K562 (cell line): ENCODE measurements at regions not wholly inside any gene's neighbourhood (a gene's known extent, or its start where the extent isn't known, plus 50 kb on each side); places are given as distances from the start of the nearest gene placed in this dataset.

Experiments used
- ATAC-seq: fragments of 200-7000 bp; cut with Tn5 transposase; 3 replicates; pipeline ENCODE4 v1.9.1; 2020; ENCODE audit warnings: moderate library complexity
- BruUV-seq: library from RNA; stranded (reverse); fragments of 400-500 nt; replicated peaks from 2 replicates; lab custom pipeline; 2021; lab: Mats Ljungman, UMichigan
- CTCF ChIA-PET: fragments of 300-600 bp; formaldehyde crosslinking; extraction: SDS; loops from one replicate; lab custom pipeline; 2021; ENCODE audit warnings: low intra/inter-chr PET ratio; lab: Yijun Ruan, JAX
- POLR2A ChIA-PET: fragments of 300-600, 350-650 bp; sonication (Branson Sonifier 250); formaldehyde crosslinking; extraction: SDS; loops from one replicate; lab custom pipeline; 2021; ENCODE audit warnings: antibody characterized with exemption, inconsistent platforms; lab: Yijun Ruan, JAX
- DNase-seq, 4 experiments: peaks; one replicate each; pipeline versions ENCODE4 v3.0.0 to v3.0.0-alpha.2; 2011 to 2018; ENCODE audit warnings: low spot score in 3 of 4, mixed read lengths in 3 of 4; ENCODE audit errors: extremely low read depth in 1 of 4
- FAIRE-seq: peaks from 2 replicates; lab custom pipeline; 2011; peaks lifted over from hg19 to GRCh38; lab: Jason Lieb, UNC
- H2AFZ ChIP-seq: 2 replicates; pipeline ENCODE4 v1.6.0; 2011; ENCODE audit warnings: low read depth, low read length, control low read depth, inconsistent platforms
- H3K27ac ChIP-seq: fragments of 200-600 bp; 3 replicates; pipeline ENCODE4 v1.8.0; 2011; ENCODE audit warnings: low read depth, mild to moderate bottlenecking, control low read depth, inconsistent platforms, low read length, moderate library complexity, mixed read lengths; ENCODE audit errors: extremely low read depth
- H3K27me3 ChIP-seq, 2 experiments: fragments of 300-600 bp in 1 of 2; 2 replicates in 1 of 2; 3 replicates in 1 of 2; pipeline versions ENCODE4 v1.6.0 to v1.8.0; 2011; ENCODE audit warnings: inconsistent platforms in 2 of 2, low read length in 2 of 2, mild to moderate bottlenecking in 1 of 2, mixed read lengths in 1 of 2, moderate library complexity in 1 of 2; ENCODE audit not compliant: control insufficient read depth in 2 of 2, insufficient read depth in 2 of 2
- H3K36me3 ChIP-seq: fragments of 300-600 bp; 3 replicates; pipeline ENCODE4 v1.8.0; 2011; ENCODE audit warnings: mild to moderate bottlenecking, low read length, inconsistent platforms; ENCODE audit not compliant: control insufficient read depth, insufficient read depth
- H3K4me1 ChIP-seq, 2 experiments: fragments of 200-600 bp in 1 of 2; replicated peaks in 1 of 2; 2 replicates in 1 of 2; 3 replicates in 1 of 2; pipeline versions ENCODE4 v1.5.1 to v1.8.0; 2011; ENCODE audit warnings: inconsistent platforms in 2 of 2, low read length in 2 of 2, mild to moderate bottlenecking in 1 of 2, mixed read lengths in 1 of 2, moderate library complexity in 1 of 2; ENCODE audit not compliant: control insufficient read depth in 2 of 2, insufficient read depth in 2 of 2
- H3K4me2 ChIP-seq: 2 replicates; pipeline ENCODE4 v1.6.1; 2011; ENCODE audit warnings: low read length, control low read depth, inconsistent platforms, mixed read lengths; ENCODE audit not compliant: insufficient read depth
- H3K4me3 ChIP-seq: fragments of 200-600 bp; sonication (generic), shearing (Covaris generic); 2 replicates; pipeline ENCODE4 v1.5.1; 2016; ENCODE audit warnings: control low read depth, inconsistent platforms
- H3K79me2 ChIP-seq: fragments of 200-600 bp; 3 replicates; pipeline ENCODE4 v1.8.0; 2011; ENCODE audit warnings: low read length, inconsistent platforms; ENCODE audit not compliant: control insufficient read depth, insufficient read depth
- H3K9ac ChIP-seq, 2 experiments: 2 replicates each; pipeline versions ENCODE4 v1.6.0 to v1.6.1; 2011; ENCODE audit warnings: low read depth in 2 of 2, low read length in 2 of 2, control low read depth in 1 of 2, inconsistent platforms in 1 of 2, mild to moderate bottlenecking in 1 of 2, mixed read lengths in 1 of 2; ENCODE audit not compliant: insufficient read depth in 1 of 2
- H3K9me1 ChIP-seq: one replicate; pipeline ENCODE4 v1.6.0; 2011; ENCODE audit warnings: inconsistent platforms, mild to moderate bottlenecking, low read length, moderate library complexity; ENCODE audit not compliant: control insufficient read depth, insufficient read depth
- H3K9me3 ChIP-seq: replicated peaks from 2 replicates; pipeline ENCODE4 v1.5.1; 2011; ENCODE audit warnings: low read depth, low read length, inconsistent platforms; ENCODE audit not compliant: control insufficient read depth, insufficient read depth
- H4K20me1 ChIP-seq: replicated peaks from 2 replicates; pipeline ENCODE4 v1.6.1; 2011; ENCODE audit warnings: low read length, inconsistent platforms, mixed read lengths; ENCODE audit not compliant: control insufficient read depth, insufficient read depth
- ILK ChIP-seq: fragments of 450-650 bp; IDR thresholded peaks from 2 replicates; pipeline ENCODE4 v1.6.1; 2016; ENCODE audit warnings: missing genetic modification characterization, low read depth, mild to moderate bottlenecking, missing compliant biosample characterization, moderate library complexity, borderline replicate concordance
- ZNF398 ChIP-seq: fragments of 250-450 bp; sonication (Bioruptor Pico); IDR thresholded peaks from 2 replicates; pipeline ENCODE4 v1.8.0; 2021; ENCODE audit warnings: moderate library complexity, mild to moderate bottlenecking, inconsistent platforms
- WGBS: fragments of 100-300 bp; shearing (Covaris generic); methylation state at CpG from one replicate; pipeline ENCODE4 v1.1.6; 2016; ENCODE audit warnings: low coverage, mixed read lengths; ENCODE audit not compliant: insufficient coverage; ENCODE audit errors: missing lambda C conversion rate; 5-methylcytosine and 5-hydroxymethylcytosine counted together
- in situ Hi-C: fragments of 300-500 bp; cut with MboI; formaldehyde crosslinking; loops from 4 replicates; pipeline ENCODE4 v1.15.0; 2018; ENCODE audit warnings: inconsistent platforms, mixed read lengths
- intact Hi-C: fragments of 100-400 bp; cut with micrococcal nuclease; formaldehyde crosslinking; loops from 2 replicates; pipeline ENCODE4 v1.14.2; 2022
- TF ChIP-seq, protein P1 (sequence below): fragments of 200-600 bp; sonication (generic); IDR thresholded peaks from one replicate; pipeline ENCODE4 v1.6.1; 2012; ENCODE audit warnings: mild to moderate bottlenecking, low read depth, low read length, inconsistent platforms

GRCh38 chr11:34774604-34775003 is 141.6 kb downstream of the APIP start:
- Histone ChIP-seq H3K4me1 (no peaks in the 10 kb centered on the region), H4K20me1 (no peaks in the 10 kb centered on the region), H3K4me3 (no peak overlapping the region), H3K27me3 (no peaks in the 10 kb centered on the region), H3K9me3 (no peaks in the 10 kb centered on the region), H3K79me2 (no peaks in the 10 kb centered on the region), H3K9ac (no peak overlapping the region), H3K27ac (no peak overlapping the region), H3K9me1 (no peaks in the 10 kb centered on the region), H2AFZ (peak overlapping the region; percentile 65; the same call in 1 of the 2 replicates), H3K36me3 (no peaks in the 10 kb centered on the region), H3K4me2 (no peak overlapping the region)
- intact Hi-C loops, result no loop called here
- POLR2A ChIA-PET, result interaction anchor here (0.9 to 1.6 kb wide), 3 partner anchors 12 to 21 kb away, joined by 3 to 4 read pairs (median 3); no protein-coding TSS in a partner anchor
- in situ Hi-C loops, result no loop called here
- 23% methylated on average over 2 of the region's 2 CpGs for WGBS
- ATAC-seq, result no peak
- no peak for FAIRE-seq
- no peak for DNase-seq
- CTCF ChIA-PET, result no interaction called here
- BruUV-seq, result no TSS peak
- no peak for TF ChIP-seq ZNF398
- no peak for TF ChIP-seq ILK (tag)
- TF ChIP-seq, protein P1, sequence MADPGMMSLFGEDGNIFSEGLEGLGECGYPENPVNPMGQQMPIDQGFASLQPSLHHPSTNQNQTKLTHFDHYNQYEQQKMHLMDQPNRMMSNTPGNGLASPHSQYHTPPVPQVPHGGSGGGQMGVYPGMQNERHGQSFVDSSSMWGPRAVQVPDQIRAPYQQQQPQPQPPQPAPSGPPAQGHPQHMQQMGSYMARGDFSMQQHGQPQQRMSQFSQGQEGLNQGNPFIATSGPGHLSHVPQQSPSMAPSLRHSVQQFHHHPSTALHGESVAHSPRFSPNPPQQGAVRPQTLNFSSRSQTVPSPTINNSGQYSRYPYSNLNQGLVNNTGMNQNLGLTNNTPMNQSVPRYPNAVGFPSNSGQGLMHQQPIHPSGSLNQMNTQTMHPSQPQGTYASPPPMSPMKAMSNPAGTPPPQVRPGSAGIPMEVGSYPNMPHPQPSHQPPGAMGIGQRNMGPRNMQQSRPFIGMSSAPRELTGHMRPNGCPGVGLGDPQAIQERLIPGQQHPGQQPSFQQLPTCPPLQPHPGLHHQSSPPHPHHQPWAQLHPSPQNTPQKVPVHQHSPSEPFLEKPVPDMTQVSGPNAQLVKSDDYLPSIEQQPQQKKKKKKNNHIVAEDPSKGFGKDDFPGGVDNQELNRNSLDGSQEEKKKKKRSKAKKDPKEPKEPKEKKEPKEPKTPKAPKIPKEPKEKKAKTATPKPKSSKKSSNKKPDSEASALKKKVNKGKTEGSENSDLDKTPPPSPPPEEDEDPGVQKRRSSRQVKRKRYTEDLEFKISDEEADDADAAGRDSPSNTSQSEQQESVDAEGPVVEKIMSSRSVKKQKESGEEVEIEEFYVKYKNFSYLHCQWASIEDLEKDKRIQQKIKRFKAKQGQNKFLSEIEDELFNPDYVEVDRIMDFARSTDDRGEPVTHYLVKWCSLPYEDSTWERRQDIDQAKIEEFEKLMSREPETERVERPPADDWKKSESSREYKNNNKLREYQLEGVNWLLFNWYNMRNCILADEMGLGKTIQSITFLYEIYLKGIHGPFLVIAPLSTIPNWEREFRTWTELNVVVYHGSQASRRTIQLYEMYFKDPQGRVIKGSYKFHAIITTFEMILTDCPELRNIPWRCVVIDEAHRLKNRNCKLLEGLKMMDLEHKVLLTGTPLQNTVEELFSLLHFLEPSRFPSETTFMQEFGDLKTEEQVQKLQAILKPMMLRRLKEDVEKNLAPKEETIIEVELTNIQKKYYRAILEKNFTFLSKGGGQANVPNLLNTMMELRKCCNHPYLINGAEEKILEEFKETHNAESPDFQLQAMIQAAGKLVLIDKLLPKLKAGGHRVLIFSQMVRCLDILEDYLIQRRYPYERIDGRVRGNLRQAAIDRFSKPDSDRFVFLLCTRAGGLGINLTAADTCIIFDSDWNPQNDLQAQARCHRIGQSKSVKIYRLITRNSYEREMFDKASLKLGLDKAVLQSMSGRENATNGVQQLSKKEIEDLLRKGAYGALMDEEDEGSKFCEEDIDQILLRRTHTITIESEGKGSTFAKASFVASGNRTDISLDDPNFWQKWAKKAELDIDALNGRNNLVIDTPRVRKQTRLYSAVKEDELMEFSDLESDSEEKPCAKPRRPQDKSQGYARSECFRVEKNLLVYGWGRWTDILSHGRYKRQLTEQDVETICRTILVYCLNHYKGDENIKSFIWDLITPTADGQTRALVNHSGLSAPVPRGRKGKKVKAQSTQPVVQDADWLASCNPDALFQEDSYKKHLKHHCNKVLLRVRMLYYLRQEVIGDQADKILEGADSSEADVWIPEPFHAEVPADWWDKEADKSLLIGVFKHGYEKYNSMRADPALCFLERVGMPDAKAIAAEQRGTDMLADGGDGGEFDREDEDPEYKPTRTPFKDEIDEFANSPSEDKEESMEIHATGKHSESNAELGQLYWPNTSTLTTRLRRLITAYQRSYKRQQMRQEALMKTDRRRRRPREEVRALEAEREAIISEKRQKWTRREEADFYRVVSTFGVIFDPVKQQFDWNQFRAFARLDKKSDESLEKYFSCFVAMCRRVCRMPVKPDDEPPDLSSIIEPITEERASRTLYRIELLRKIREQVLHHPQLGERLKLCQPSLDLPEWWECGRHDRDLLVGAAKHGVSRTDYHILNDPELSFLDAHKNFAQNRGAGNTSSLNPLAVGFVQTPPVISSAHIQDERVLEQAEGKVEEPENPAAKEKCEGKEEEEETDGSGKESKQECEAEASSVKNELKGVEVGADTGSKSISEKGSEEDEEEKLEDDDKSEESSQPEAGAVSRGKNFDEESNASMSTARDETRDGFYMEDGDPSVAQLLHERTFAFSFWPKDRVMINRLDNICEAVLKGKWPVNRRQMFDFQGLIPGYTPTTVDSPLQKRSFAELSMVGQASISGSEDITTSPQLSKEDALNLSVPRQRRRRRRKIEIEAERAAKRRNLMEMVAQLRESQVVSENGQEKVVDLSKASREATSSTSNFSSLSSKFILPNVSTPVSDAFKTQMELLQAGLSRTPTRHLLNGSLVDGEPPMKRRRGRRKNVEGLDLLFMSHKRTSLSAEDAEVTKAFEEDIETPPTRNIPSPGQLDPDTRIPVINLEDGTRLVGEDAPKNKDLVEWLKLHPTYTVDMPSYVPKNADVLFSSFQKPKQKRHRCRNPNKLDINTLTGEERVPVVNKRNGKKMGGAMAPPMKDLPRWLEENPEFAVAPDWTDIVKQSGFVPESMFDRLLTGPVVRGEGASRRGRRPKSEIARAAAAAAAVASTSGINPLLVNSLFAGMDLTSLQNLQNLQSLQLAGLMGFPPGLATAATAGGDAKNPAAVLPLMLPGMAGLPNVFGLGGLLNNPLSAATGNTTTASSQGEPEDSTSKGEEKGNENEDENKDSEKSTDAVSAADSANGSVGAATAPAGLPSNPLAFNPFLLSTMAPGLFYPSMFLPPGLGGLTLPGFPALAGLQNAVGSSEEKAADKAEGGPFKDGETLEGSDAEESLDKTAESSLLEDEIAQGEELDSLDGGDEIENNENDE, result no peak
